ENCODE measurements at regions not wholly inside any gene's neighbourhood (a gene's known extent, or its start where the extent isn't known, plus 50 kb on each side); places are given as distances from the start of the nearest gene placed in this dataset.

- TF ChIP-seq, protein P1, sequence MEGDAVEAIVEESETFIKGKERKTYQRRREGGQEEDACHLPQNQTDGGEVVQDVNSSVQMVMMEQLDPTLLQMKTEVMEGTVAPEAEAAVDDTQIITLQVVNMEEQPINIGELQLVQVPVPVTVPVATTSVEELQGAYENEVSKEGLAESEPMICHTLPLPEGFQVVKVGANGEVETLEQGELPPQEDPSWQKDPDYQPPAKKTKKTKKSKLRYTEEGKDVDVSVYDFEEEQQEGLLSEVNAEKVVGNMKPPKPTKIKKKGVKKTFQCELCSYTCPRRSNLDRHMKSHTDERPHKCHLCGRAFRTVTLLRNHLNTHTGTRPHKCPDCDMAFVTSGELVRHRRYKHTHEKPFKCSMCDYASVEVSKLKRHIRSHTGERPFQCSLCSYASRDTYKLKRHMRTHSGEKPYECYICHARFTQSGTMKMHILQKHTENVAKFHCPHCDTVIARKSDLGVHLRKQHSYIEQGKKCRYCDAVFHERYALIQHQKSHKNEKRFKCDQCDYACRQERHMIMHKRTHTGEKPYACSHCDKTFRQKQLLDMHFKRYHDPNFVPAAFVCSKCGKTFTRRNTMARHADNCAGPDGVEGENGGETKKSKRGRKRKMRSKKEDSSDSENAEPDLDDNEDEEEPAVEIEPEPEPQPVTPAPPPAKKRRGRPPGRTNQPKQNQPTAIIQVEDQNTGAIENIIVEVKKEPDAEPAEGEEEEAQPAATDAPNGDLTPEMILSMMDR (IDR thresholded peaks at IDR 0.05), result no peak
- no peak for TF ChIP-seq POLR2A (IDR thresholded peaks at IDR 0.05)
These were observed 507.5 kb downstream of the SLC4A3 start for GRCh38 chr2:220134756-220135534.
